Keratinocyte (primary cell): ENCODE measurements at regions not wholly inside any gene's neighbourhood (a gene's known extent, or its start where the extent isn't known, plus 50 kb on each side); places are given as distances from the start of the nearest gene placed in this dataset.

Experiments
- DNase-seq: peaks from one replicate; pipeline ENCODE4 v3.0.0-alpha.2; 2011; ENCODE audit warnings: low read depth, missing footprints, low spot score
- FAIRE-seq: peaks from 2 replicates; lab custom pipeline; 2011; peaks lifted over from hg19 to GRCh38; lab: Jason Lieb, UNC
- H2AFZ ChIP-seq: 2 replicates; pipeline ENCODE4 v1.6.0; 2012; ENCODE audit warnings: low read length, control low read depth, inconsistent platforms; ENCODE audit not compliant: control insufficient read depth
- H3K27ac ChIP-seq: 2 replicates; pipeline ENCODE4 v1.5.1; 2011; ENCODE audit warnings: low read length; ENCODE audit not compliant: control insufficient read depth, insufficient read depth
- H3K27me3 ChIP-seq: 3 replicates; pipeline ENCODE4 v1.6.0; 2011; ENCODE audit warnings: low read length; ENCODE audit not compliant: control insufficient read depth, insufficient read depth; ENCODE audit errors: extremely low read depth
- H3K36me3 ChIP-seq, 2 experiments: 2 replicates in 1 of 2; 3 replicates in 1 of 2; pipeline ENCODE4 v1.5.1; 2011; ENCODE audit warnings: low read length in 2 of 2, mild to moderate bottlenecking in 1 of 2; ENCODE audit not compliant: control insufficient read depth in 2 of 2, insufficient read depth in 2 of 2; ENCODE audit errors: extremely low read depth in 1 of 2
- H3K4me1 ChIP-seq: 3 replicates; pipeline ENCODE4 v1.5.1; 2011; ENCODE audit warnings: low read length; ENCODE audit not compliant: control insufficient read depth, insufficient read depth; ENCODE audit errors: extremely low read depth
- H3K4me2 ChIP-seq: 3 replicates; pipeline ENCODE4 v1.6.0; 2011; ENCODE audit warnings: low read depth, low read length; ENCODE audit not compliant: control insufficient read depth, insufficient read depth; ENCODE audit errors: extremely low read depth
- H3K4me3 ChIP-seq, 3 experiments: fragments of 200-600 bp in 1 of 3; sonication (generic) in 1 of 3; 2 replicates in 2 of 3; 3 replicates in 1 of 3; pipeline ENCODE4 v1.5.1; 2011 to 2016; ENCODE audit warnings: low read length in 3 of 3, mild to moderate bottlenecking in 3 of 3, control low read depth in 2 of 3, inconsistent platforms in 1 of 3, low read depth in 1 of 3, mixed read lengths in 1 of 3, mixed run types in 1 of 3, moderate library complexity in 1 of 3; ENCODE audit not compliant: control insufficient read depth in 2 of 3, insufficient read depth in 2 of 3; ENCODE audit errors: extremely low read depth in 1 of 3
- H3K79me2 ChIP-seq: 2 replicates; pipeline ENCODE4 v1.6.0; 2012; ENCODE audit warnings: low read length; ENCODE audit not compliant: control insufficient read depth, insufficient read depth
- H3K9ac ChIP-seq: 3 replicates; pipeline ENCODE4 v1.6.0; 2011; ENCODE audit warnings: low read length; ENCODE audit not compliant: control insufficient read depth, insufficient read depth; ENCODE audit errors: extremely low read depth
- H3K9me1 ChIP-seq: 3 replicates; pipeline ENCODE4 v1.6.0; 2011; ENCODE audit warnings: low read length; ENCODE audit not compliant: control insufficient read depth, insufficient read depth; ENCODE audit errors: extremely low read depth
- H3K9me3 ChIP-seq: 2 replicates; pipeline ENCODE4 v1.5.1; 2012; ENCODE audit warnings: low read depth, low read length; ENCODE audit not compliant: control insufficient read depth
- H4K20me1 ChIP-seq: 3 replicates; pipeline ENCODE4 v1.6.0; 2011; ENCODE audit warnings: low read length; ENCODE audit not compliant: control insufficient read depth, insufficient read depth; ENCODE audit errors: extremely low read depth
- CTCF ChIP-seq, 3 experiments: IDR thresholded peaks in 1 of 3; conservative IDR thresholded peaks in 1 of 3; optimal IDR thresholded peaks in 1 of 3; 2 replicates in 2 of 3; 3 replicates in 1 of 3; pipeline versions ENCODE3 to v1.5.1; 2011; ENCODE audit warnings: low read length in 3 of 3, mild to moderate bottlenecking in 3 of 3, moderate library complexity in 2 of 3, control low read depth in 1 of 3, inconsistent platforms in 1 of 3; ENCODE audit not compliant: insufficient read depth in 2 of 3; ENCODE audit errors: extremely low read depth in 1 of 3
- EZH2 ChIP-seq: IDR thresholded peaks from one replicate; pipeline ENCODE4 v1.6.1; 2012; ENCODE audit warnings: inconsistent platforms, mild to moderate bottlenecking, low read length, moderate library complexity
- dilution Hi-C: fragments of 300-500 bp; cut with MboI; formaldehyde crosslinking; loops from one replicate; pipeline ENCODE4 v1.7.0; 2020; ENCODE audit warnings: low sequenced_read_pairs; ENCODE audit not compliant: extremely low pct_ligation_motif_present

- TF ChIP-seq CTCF (optimal IDR thresholded peaks at IDR 0.05 in 1 of 3, IDR thresholded peaks at IDR 0.05 in 1 of 3, conservative IDR thresholded peaks at IDR 0.05 in 1 of 3; ENCODE audit: extremely low read depth in 1 of 3, insufficient read depth in 2 of 3, low read length in 3 of 3): no peak
- TF ChIP-seq EZH2: no peak
- Histone ChIP-seq H3K36me3 (no peaks in the 10 kb centered on the region), H3K27me3 (no peaks in the 10 kb centered on the region), H4K20me1 (no peaks in the 10 kb centered on the region), H3K79me2 (no peaks in the 10 kb centered on the region), H3K9ac (no peak overlapping the region), H3K9me1 (no peaks in the 10 kb centered on the region), H3K4me2 (no peak overlapping the region), H3K27ac (no peak overlapping the region), H3K4me3 (no peak overlapping the region), H3K9me3 (no peaks in the 10 kb centered on the region), H2AFZ (no peak overlapping the region), H3K4me1 (no peaks in the 10 kb centered on the region)
- dilution Hi-C loops: no loop called here
- DNase-seq (no peak), FAIRE-seq (no peak)
These were observed 200.6 kb upstream of the GPC6 start for GRCh38 chr13:93025984-93026383.

GRCh38 chr13:93029536-93029935 is 197.1 kb upstream of the GPC6 start:
- Histone ChIP-seq H3K27me3 (no peaks in the 10 kb centered on the region), H3K36me3 (no peaks in the 10 kb centered on the region), H3K4me3 (no peak overlapping the region), H3K4me1 (no peaks in the 10 kb centered on the region), H3K9me1 (no peaks in the 10 kb centered on the region), H4K20me1 (no peaks in the 10 kb centered on the region), H3K4me2 (no peak overlapping the region), H3K79me2 (no peaks in the 10 kb centered on the region), H3K27ac (no peak overlapping the region), H3K9ac (no peak overlapping the region), H3K9me3 (no peaks in the 10 kb centered on the region), H2AFZ (no peak overlapping the region)
- dilution Hi-C loops: no loop called here
- DNase-seq (no peak), FAIRE-seq (no peak)
- TF ChIP-seq EZH2: no peak
- no peak for TF ChIP-seq CTCF (optimal IDR thresholded peaks at IDR 0.05 in 1 of 3, IDR thresholded peaks at IDR 0.05 in 1 of 3, conservative IDR thresholded peaks at IDR 0.05 in 1 of 3; ENCODE audit: extremely low read depth in 1 of 3, insufficient read depth in 2 of 3, low read length in 3 of 3)
